Activated CD4-positive, alpha-beta T cell treated with anti-CD3 and anti-CD28 coated beads, Interleukin-2, amount 50 U/mL, for 1 hour (primary cell): ENCODE measurements at regions not wholly inside any gene's neighbourhood (a gene's known extent, or its start where the extent isn't known, plus 50 kb on each side); places are given as distances from the start of the nearest gene placed in this dataset.

Experiments used
- DNase-seq: peaks from one replicate; pipeline ENCODE4 v3.0.0-alpha.2; 2020

GRCh38 chr6:19782588-19782987 lies 54.6 kb upstream of the ID4 start:
- DNase-seq, result no peak
